Stimulated activated CD4-positive, alpha-beta T cell treated with anti-CD3 and anti-CD28 coated beads, Interleukin-2, amount 100 ng/mL, for 24 hours (primary cell): ENCODE measurements at regions not wholly inside any gene's neighbourhood (a gene's known extent, or its start where the extent isn't known, plus 50 kb on each side); places are given as distances from the start of the nearest gene placed in this dataset.

Source experiments
- DNase-seq, 2 donors: peaks; one replicate each; pipeline ENCODE4 v3.0.0-alpha.2; 2020

- no peak for DNase-seq
Observed at GRCh38 chrX:25213611-25214010, 197.8 kb upstream of the ARX start.

GRCh38 chrX:25207803-25208475 lies 192.2 kb upstream of the ARX start:
- no peak for DNase-seq

- DNase-seq: no peak
Observed at GRCh38 chrX:25206778-25207177, 191.0 kb upstream of the ARX start.

- DNase-seq: no peak
Observed at GRCh38 chrX:25204182-25204581, 188.4 kb upstream of the ARX start.

GRCh38 chrX:25202827-25203226 lies 187.1 kb upstream of the ARX start:
- DNase-seq: no peak

GRCh38 chrX:25198891-25199290 lies 183.1 kb upstream of the ARX start:
- no peak for DNase-seq

GRCh38 chrX:25198253-25198652 lies 182.5 kb upstream of the ARX start:
- DNase-seq: no peak

GRCh38 chrX:25196221-25196620 lies 180.5 kb upstream of the ARX start:
- DNase-seq: no peak

GRCh38 chrX:25191403-25191802 lies 175.6 kb upstream of the ARX start:
- no peak for DNase-seq

GRCh38 chrX:25181775-25182174 lies 166.0 kb upstream of the ARX start:
- no peak for DNase-seq

- no peak for DNase-seq
Observed at GRCh38 chrX:25180242-25180641, 164.5 kb upstream of the ARX start.

GRCh38 chrX:25178555-25178954 lies 162.8 kb upstream of the ARX start:
- no peak for DNase-seq

GRCh38 chrX:25175743-25176142 lies 160.0 kb upstream of the ARX start:
- DNase-seq: no peak

GRCh38 chrX:25175171-25175570 lies 159.4 kb upstream of the ARX start:
- DNase-seq: no peak

GRCh38 chrX:25166546-25166945 lies 150.8 kb upstream of the ARX start:
- DNase-seq: no peak

GRCh38 chrX:25166145-25166544 lies 150.4 kb upstream of the ARX start:
- DNase-seq: no peak

- DNase-seq: no peak
Observed at GRCh38 chrX:25158635-25159034, 142.9 kb upstream of the ARX start.

GRCh38 chrX:25156832-25157231 lies 141.1 kb upstream of the ARX start:
- DNase-seq: no peak

GRCh38 chrX:25156323-25156722 lies 140.6 kb upstream of the ARX start:
- no peak for DNase-seq

- DNase-seq: no peak
Observed at GRCh38 chrX:25154168-25154567, 138.4 kb upstream of the ARX start.

- DNase-seq: no peak
Observed at GRCh38 chrX:25151749-25152148, 136.0 kb upstream of the ARX start.

- peak; percentile 44 to 54 for DNase-seq
Observed at GRCh38 chrX:25144043-25144940, 128.5 kb upstream of the ARX start.

- DNase-seq: no peak
Observed at GRCh38 chrX:25143596-25143995, 127.8 kb upstream of the ARX start.

GRCh38 chrX:25141684-25142083 lies 125.9 kb upstream of the ARX start:
- DNase-seq: no peak
